ENCODE measurements at regions not wholly inside any gene's neighbourhood (a gene's known extent, or its start where the extent isn't known, plus 50 kb on each side); places are given as distances from the start of the nearest gene placed in this dataset.

GRCh38 chr15:66625531-66625930, 59.7 kb upstream of the LCTL start:
- TF ChIP-seq CTCF (IDR thresholded peaks at IDR 0.05) (no peak), POLR2A (IDR thresholded peaks at IDR 0.05) (no peak)
